ENCODE measurements at regions not wholly inside any gene's neighbourhood (a gene's known extent, or its start where the extent isn't known, plus 50 kb on each side); places are given as distances from the start of the nearest gene placed in this dataset.

DNA sequence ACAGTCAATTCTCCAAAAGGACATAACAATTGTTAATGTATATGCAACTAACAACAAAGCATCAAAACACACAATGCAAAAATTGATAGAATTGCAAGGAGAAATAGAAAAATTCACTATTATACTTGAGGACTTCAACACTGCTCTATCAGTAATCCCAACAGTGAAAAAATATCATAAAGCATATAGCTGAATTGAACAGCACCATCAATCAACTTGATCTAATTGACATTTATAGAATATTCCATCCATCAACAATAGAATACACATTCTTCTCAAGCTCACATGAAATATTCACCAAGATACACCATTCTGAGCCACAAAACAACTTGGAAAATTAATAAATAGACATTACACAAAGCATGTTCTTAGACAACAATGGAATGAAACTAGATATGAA is 60.1 kb upstream of the ASXL3 start:
- no peak for DNase-seq

DNA sequence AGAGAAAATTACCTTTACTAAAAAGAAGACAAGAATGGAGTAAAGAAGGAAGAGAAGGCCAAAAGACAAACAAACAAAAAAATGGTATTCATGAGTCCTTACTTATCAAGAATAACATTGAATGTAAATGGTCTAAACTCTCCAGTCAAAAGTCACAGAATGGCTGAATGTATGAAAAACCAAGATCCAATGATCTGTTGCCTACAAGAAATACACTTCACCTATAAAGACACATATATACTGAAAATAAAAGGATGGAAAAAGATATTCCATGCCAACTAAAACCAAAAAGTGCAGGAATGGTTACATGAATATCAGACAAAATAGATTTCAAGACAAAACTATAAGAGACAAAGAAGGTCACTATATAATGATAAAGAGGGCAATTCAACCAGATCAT is 65.0 kb upstream of the ASXL3 start:
- no peak for DNase-seq

DNA sequence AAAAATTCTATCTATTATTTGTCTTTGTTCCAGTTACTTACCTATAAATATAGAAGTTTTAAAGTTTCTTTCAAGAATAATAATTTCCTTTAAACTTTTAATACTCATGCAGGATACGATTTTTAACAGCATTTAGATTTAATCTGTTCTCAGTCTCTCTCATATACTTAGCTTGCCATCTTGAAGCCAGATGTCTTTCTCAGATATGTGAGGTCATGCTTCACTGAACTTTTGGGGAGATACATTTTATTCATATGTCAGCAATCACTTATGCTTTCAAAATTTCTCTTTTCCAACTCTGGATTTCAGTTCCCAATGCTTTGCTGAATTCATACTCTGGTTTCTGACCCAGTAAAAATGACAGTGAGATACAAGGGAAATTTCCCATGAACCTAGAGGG is 66.5 kb upstream of the CCDC178 start:
- DNase-seq: no peak

GRCh38 chr18:33505798-33506197 is 65.3 kb upstream of the CCDC178 start:
- no peak for DNase-seq

GRCh38 chr18:33505297-33505696 is 64.8 kb upstream of the CCDC178 start:
- no peak for DNase-seq

DNA sequence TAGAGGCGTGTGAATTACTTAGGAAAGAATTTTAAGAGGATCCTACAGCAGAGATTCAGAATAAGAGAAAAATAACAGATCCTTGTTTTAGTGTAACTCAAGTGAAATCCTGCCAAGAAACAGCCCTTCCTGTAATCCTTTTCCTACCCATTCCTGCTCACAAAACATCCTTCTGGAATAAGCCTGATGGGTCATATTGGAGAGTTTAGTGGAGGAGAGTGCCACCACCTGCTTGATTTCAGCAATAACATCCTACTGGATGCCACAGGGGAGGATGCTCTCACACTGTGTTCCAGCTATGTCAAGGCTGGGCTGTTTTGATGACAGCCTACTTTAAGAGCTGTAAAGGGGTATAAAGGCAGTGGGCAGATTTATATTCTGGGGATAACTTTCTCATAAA is 54.8 kb upstream of the CCDC178 start:
- DNase-seq: peak in 1 of 2 experiments; percentile 2

Data from NCI-H187 (cell line).